GM19468 (cell line): ENCODE measurements at regions not wholly inside any gene's neighbourhood (a gene's known extent, or its start where the extent isn't known, plus 50 kb on each side); places are given as distances from the start of the nearest gene placed in this dataset.
"Not testable (repeated sequence)": the region's sequence is repeated elsewhere in the genome, so short reads cannot be mapped to it uniquely, and the experiment has no call there.

Experiments
- ATAC-seq: cut with Tn5 transposase; IDR thresholded peaks from one replicate; pipeline ENCODE4 v1.9.1; 2021; ENCODE audit warnings: mild to moderate bottlenecking, moderate library complexity, moderate number of reproducible peaks; ENCODE audit not compliant: unreplicated experiment; ENCODE audit errors: extremely low read depth

- ATAC-seq, result no peak
Measured at GRCh38 chr3:76308541-76308940, 523.2 kb upstream of the ZNF717 start.

- no peak for ATAC-seq
Measured at GRCh38 chr3:76310089-76310488, 524.7 kb upstream of the ZNF717 start.

GRCh38 chr3:76310667-76311066 lies 525.3 kb upstream of the ZNF717 start:
- no peak for ATAC-seq

- no peak for ATAC-seq
Measured at GRCh38 chr3:76311941-76312340, 526.6 kb upstream of the ZNF717 start.

- not testable (repeated sequence) for ATAC-seq
Measured at GRCh38 chr3:76315906-76316305, 530.6 kb upstream of the ZNF717 start.

- ATAC-seq, result no peak
Measured at GRCh38 chr3:76321614-76322013, 536.3 kb upstream of the ZNF717 start.

- no peak for ATAC-seq
Measured at GRCh38 chr3:76324101-76324500, 538.8 kb upstream of the ZNF717 start.

- ATAC-seq, result no peak
Measured at GRCh38 chr3:76345878-76346277, 560.5 kb upstream of the ZNF717 start.

GRCh38 chr3:76346690-76347089 lies 561.3 kb upstream of the ZNF717 start:
- ATAC-seq, result no peak

- ATAC-seq, result no peak
Measured at GRCh38 chr3:76349715-76350480, 564.5 kb upstream of the ZNF717 start.

- no peak for ATAC-seq
Measured at GRCh38 chr3:76352051-76352450, 566.7 kb upstream of the ZNF717 start.

- no peak for ATAC-seq
Measured at GRCh38 chr3:76352511-76353284, 567.3 kb upstream of the ZNF717 start.

- ATAC-seq, result no peak
Measured at GRCh38 chr3:76353683-76354082, 568.3 kb upstream of the ZNF717 start.

- no peak for ATAC-seq
Measured at GRCh38 chr3:76361010-76361409, 575.7 kb upstream of the ZNF717 start.

GRCh38 chr3:76362643-76363042 lies 577.3 kb upstream of the ZNF717 start:
- ATAC-seq, result no peak

- ATAC-seq, result no peak
Measured at GRCh38 chr3:76365275-76365674, 579.9 kb upstream of the ZNF717 start.

GRCh38 chr3:76367281-76367680 lies 581.9 kb upstream of the ZNF717 start:
- ATAC-seq, result no peak

- ATAC-seq, result no peak
Measured at GRCh38 chr3:76369170-76369569, 583.8 kb upstream of the ZNF717 start.

- no peak for ATAC-seq
Measured at GRCh38 chr3:76370749-76371520, 585.6 kb upstream of the ZNF717 start.

- ATAC-seq, result no peak
Measured at GRCh38 chr3:76372497-76372896, 587.1 kb upstream of the ZNF717 start.

- ATAC-seq, result no peak
Measured at GRCh38 chr3:76377074-76377473, 591.7 kb upstream of the ZNF717 start.
